LNCAP (cell line): ENCODE measurements at regions not wholly inside any gene's neighbourhood (a gene's known extent, or its start where the extent isn't known, plus 50 kb on each side); places are given as distances from the start of the nearest gene placed in this dataset.

Experiments used
- CTCF ChIP-seq: fragments of 450-650 bp; IDR thresholded peaks from 2 replicates; pipeline ENCODE4 v1.5.1; 2017; ENCODE audit warnings: mild to moderate bottlenecking

GRCh38 chr1:5221451-5221850, 567.0 kb downstream of the AJAP1 start:
- no peak for TF ChIP-seq CTCF

GRCh38 chr1:5220821-5221220, 566.4 kb downstream of the AJAP1 start:
- TF ChIP-seq CTCF, result no peak

- no peak for TF ChIP-seq CTCF
Measured at GRCh38 chr1:5220421-5220820, 566.0 kb downstream of the AJAP1 start.

- TF ChIP-seq CTCF, result no peak
Measured at GRCh38 chr1:5200006-5200405, 545.6 kb downstream of the AJAP1 start.

- no peak for TF ChIP-seq CTCF
Measured at GRCh38 chr1:5198328-5198727, 543.9 kb downstream of the AJAP1 start.

DNA sequence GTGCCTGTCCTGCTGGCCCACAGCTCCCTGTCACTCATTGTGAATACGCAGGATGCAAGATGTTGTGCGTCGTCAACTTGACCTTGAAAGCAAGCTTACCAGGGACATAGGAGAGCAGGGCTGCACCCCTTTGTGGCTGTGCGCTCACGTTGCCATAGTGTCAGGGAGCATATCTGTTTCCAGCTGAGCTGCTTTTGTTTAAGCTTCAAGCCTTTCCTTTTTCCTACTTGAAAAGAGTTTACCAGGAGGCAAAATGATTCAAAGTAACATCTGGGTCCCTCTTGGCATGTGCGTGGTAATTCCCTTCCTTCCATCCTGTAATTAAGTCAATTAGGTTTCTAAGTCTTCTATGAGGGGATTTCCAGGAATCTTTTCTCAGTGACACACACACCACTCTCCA, 537.1 kb downstream of the AJAP1 start:
- no peak for TF ChIP-seq CTCF

GRCh38 chr1:5189384-5189783, 535.0 kb downstream of the AJAP1 start:
- no peak for TF ChIP-seq CTCF

- TF ChIP-seq CTCF, result no peak
Measured at GRCh38 chr1:5165762-5166161, 511.4 kb downstream of the AJAP1 start.
